ENCODE measurements at regions not wholly inside any gene's neighbourhood (a gene's known extent, or its start where the extent isn't known, plus 50 kb on each side); places are given as distances from the start of the nearest gene placed in this dataset.
A peak's percentile ranks its signal among the peaks of the same experiment; 100 is the strongest.

- no peak overlapping the region for H3K4me3 ChIP-seq
- H3K4me1 ChIP-seq: no peaks in the 10 kb centered on the region
- DNase-seq (peak in 2 of 4 donors; percentile 39 to 44), ATAC-seq (peak; percentile 91)
- no peaks in the 10 kb centered on the region for H3K36me3 ChIP-seq
- H3K27me3 ChIP-seq: no peaks in the 10 kb centered on the region
- H3K27ac ChIP-seq: no peak overlapping the region
- TF ChIP-seq, protein P1, sequence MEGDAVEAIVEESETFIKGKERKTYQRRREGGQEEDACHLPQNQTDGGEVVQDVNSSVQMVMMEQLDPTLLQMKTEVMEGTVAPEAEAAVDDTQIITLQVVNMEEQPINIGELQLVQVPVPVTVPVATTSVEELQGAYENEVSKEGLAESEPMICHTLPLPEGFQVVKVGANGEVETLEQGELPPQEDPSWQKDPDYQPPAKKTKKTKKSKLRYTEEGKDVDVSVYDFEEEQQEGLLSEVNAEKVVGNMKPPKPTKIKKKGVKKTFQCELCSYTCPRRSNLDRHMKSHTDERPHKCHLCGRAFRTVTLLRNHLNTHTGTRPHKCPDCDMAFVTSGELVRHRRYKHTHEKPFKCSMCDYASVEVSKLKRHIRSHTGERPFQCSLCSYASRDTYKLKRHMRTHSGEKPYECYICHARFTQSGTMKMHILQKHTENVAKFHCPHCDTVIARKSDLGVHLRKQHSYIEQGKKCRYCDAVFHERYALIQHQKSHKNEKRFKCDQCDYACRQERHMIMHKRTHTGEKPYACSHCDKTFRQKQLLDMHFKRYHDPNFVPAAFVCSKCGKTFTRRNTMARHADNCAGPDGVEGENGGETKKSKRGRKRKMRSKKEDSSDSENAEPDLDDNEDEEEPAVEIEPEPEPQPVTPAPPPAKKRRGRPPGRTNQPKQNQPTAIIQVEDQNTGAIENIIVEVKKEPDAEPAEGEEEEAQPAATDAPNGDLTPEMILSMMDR (IDR thresholded peaks at IDR 0.05): no peak
- H3K9me3 ChIP-seq: no peaks in the 10 kb centered on the region
- intact Hi-C loops (cut with DNase I): no loop called here
These were observed 161.7 kb upstream of the PLEKHA5 start for GRCh38 chr12:18967814-18968213.

DNA sequence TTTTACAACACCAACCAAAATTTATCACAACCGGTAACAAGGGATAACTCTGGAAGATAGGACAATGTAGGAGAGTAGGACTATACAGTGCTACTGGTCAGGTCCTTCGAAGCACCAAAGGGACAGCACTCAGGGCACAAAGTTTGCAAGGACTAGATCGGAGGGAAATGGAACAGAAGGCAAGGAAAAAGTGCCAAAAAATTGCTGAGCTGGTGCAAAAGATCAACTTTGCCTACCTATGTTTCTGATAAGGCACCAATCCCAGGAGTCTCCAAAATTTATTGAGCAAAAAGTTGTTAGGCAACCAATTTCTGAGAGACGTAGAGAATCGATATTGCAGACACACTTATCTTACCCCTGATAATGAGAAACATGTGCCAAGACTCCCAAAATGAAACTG lies 160.0 kb upstream of the PLEKHA5 start:
- no peaks in the 10 kb centered on the region for H3K27me3 ChIP-seq
- ATAC-seq: no peak
- no peak overlapping the region for H3K4me3 ChIP-seq
- H3K4me1 ChIP-seq: no peaks in the 10 kb centered on the region
- no peaks in the 10 kb centered on the region for H3K9me3 ChIP-seq
- no peak for DNase-seq
- TF ChIP-seq, protein P1 (IDR thresholded peaks at IDR 0.05): no peak
- no peaks in the 10 kb centered on the region for H3K36me3 ChIP-seq
- no peak overlapping the region for H3K27ac ChIP-seq
- intact Hi-C loops (cut with DNase I): no loop called here

GRCh38 chr12:18970603-18971002 lies 158.9 kb upstream of the PLEKHA5 start:
- TF ChIP-seq, protein P1 (IDR thresholded peaks at IDR 0.05): no peak
- Histone ChIP-seq H3K9me3 (peaks cover 0 to 3% of the 10 kb centered on the region in 2 donors), H3K27ac (no peak overlapping the region), H3K27me3 (no peaks in the 10 kb centered on the region), H3K36me3 (no peaks in the 10 kb centered on the region), H3K4me3 (no peak overlapping the region), H3K4me1 (no peaks in the 10 kb centered on the region)
- intact Hi-C loops (cut with DNase I): no loop called here
- no peak for DNase-seq
- ATAC-seq: no peak

GRCh38 chr12:18971932-18972331 lies 157.6 kb upstream of the PLEKHA5 start:
- ATAC-seq (no peak), DNase-seq (no peak)
- H3K4me3 ChIP-seq: no peak overlapping the region
- H3K4me1 ChIP-seq: no peaks in the 10 kb centered on the region
- H3K36me3 ChIP-seq: no peaks in the 10 kb centered on the region
- TF ChIP-seq, protein P1 (IDR thresholded peaks at IDR 0.05): no peak
- intact Hi-C loops (cut with DNase I): no loop called here
- no peaks in the 10 kb centered on the region for H3K27me3 ChIP-seq
- peaks cover 0 to 4% of the 10 kb centered on the region in 2 donors for H3K9me3 ChIP-seq
- no peak overlapping the region for H3K27ac ChIP-seq

DNA sequence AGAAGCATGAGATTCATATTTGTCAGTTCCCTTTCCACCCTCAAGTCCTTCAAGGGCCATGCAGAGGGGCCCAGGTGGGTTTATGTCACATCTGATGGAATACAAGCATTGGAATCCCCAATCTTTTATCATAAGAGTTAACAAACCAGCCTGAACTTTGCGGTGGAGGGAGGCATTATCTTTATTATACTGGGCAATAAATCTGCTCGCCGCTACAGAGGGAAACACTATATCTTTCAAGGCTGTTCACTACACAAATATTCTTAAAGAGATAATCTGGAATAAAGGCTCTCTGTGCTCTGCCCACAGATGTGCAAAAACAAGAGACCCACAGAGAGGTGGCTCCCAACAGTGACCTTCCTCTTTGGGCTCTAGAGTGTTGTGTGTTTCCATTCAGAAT lies 153.6 kb upstream of the PLEKHA5 start:
- Histone ChIP-seq H3K27ac (no peak overlapping the region), H3K36me3 (no peaks in the 10 kb centered on the region), H3K27me3 (no peaks in the 10 kb centered on the region), H3K4me3 (no peak overlapping the region), H3K4me1 (no peaks in the 10 kb centered on the region), H3K9me3 (peaks cover 0 to 13% of the 10 kb centered on the region in 2 donors)
- TF ChIP-seq, protein P1 (IDR thresholded peaks at IDR 0.05): no peak
- no peak for DNase-seq
- no peak for ATAC-seq
- intact Hi-C loops (cut with DNase I): no loop called here
